ENCODE measurements at regions not wholly inside any gene's neighbourhood (a gene's known extent, or its start where the extent isn't known, plus 50 kb on each side); places are given as distances from the start of the nearest gene placed in this dataset.

DNA sequence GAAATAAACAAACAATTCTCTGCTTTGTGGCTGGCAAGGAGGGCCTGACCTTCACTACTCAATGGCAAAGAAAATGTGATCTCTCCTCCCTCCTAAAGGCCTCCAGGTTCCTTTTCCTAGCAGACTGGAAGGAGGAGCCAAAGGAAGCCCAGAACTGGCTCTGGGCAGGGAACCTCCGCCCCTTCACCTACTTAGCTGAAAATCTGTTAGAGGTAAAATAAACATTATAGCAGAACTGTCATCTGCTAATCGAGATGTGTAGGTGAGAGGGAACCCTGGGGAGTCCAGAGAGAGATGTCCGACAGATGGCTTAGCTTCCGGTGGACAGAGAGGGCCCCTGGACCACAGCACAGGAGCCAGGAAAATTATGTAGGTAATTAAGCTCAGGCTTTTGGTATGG, 75.2 kb upstream of the KCNA3 start:
- TF ChIP-seq EP300 (IDR thresholded peaks at IDR 0.05; ENCODE audit: borderline replicate concordance) (no peak), TEAD4 (IDR thresholded peaks at IDR 0.05) (no peak), RAD21 (IDR thresholded peaks at IDR 0.05; ENCODE audit: low read depth) (no peak), CEBPB (IDR thresholded peaks at IDR 0.05) (no peak), TAF1 (IDR thresholded peaks at IDR 0.05; ENCODE audit: low read depth) (no peak), TCF12 (IDR thresholded peaks at IDR 0.05; ENCODE audit: low read depth) (no peak), NFIC (IDR thresholded peaks at IDR 0.05) (no peak), ZBTB7A (IDR thresholded peaks at IDR 0.05; ENCODE audit: low read depth) (no peak), YY1 (IDR thresholded peaks at IDR 0.05; ENCODE audit: low read depth) (no peak), FOXM1 (IDR thresholded peaks at IDR 0.05; ENCODE audit: borderline replicate concordance, low read depth) (no peak)
- TF ChIP-seq, protein P1, sequence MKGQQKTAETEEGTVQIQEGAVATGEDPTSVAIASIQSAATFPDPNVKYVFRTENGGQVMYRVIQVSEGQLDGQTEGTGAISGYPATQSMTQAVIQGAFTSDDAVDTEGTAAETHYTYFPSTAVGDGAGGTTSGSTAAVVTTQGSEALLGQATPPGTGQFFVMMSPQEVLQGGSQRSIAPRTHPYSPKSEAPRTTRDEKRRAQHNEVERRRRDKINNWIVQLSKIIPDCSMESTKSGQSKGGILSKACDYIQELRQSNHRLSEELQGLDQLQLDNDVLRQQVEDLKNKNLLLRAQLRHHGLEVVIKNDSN (IDR thresholded peaks at IDR 0.05) = no peak
- TF ChIP-seq, protein P2, sequence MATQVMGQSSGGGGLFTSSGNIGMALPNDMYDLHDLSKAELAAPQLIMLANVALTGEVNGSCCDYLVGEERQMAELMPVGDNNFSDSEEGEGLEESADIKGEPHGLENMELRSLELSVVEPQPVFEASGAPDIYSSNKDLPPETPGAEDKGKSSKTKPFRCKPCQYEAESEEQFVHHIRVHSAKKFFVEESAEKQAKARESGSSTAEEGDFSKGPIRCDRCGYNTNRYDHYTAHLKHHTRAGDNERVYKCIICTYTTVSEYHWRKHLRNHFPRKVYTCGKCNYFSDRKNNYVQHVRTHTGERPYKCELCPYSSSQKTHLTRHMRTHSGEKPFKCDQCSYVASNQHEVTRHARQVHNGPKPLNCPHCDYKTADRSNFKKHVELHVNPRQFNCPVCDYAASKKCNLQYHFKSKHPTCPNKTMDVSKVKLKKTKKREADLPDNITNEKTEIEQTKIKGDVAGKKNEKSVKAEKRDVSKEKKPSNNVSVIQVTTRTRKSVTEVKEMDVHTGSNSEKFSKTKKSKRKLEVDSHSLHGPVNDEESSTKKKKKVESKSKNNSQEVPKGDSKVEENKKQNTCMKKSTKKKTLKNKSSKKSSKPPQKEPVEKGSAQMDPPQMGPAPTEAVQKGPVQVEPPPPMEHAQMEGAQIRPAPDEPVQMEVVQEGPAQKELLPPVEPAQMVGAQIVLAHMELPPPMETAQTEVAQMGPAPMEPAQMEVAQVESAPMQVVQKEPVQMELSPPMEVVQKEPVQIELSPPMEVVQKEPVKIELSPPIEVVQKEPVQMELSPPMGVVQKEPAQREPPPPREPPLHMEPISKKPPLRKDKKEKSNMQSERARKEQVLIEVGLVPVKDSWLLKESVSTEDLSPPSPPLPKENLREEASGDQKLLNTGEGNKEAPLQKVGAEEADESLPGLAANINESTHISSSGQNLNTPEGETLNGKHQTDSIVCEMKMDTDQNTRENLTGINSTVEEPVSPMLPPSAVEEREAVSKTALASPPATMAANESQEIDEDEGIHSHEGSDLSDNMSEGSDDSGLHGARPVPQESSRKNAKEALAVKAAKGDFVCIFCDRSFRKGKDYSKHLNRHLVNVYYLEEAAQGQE (IDR thresholded peaks at IDR 0.05; ENCODE audit: low read depth) = no peak
- TF ChIP-seq, protein P3, sequence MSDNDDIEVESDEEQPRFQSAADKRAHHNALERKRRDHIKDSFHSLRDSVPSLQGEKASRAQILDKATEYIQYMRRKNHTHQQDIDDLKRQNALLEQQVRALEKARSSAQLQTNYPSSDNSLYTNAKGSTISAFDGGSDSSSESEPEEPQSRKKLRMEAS (IDR thresholded peaks at IDR 0.05) = no peak
